Hepatocyte (in vitro differentiated cells): ENCODE measurements at regions not wholly inside any gene's neighbourhood (a gene's known extent, or its start where the extent isn't known, plus 50 kb on each side); places are given as distances from the start of the nearest gene placed in this dataset.

ENCODE experiments used
- DNase-seq: peaks from one replicate; pipeline ENCODE4 v3.0.0-alpha.2; 2016; ENCODE audit warnings: low spot score
- H2AFZ ChIP-seq: fragments of 200-600 bp; sonication (generic); 2 replicates; pipeline ENCODE4 v1.6.0; 2016; ENCODE audit warnings: antibody characterized with exemption, mild to moderate bottlenecking
- H3K27ac ChIP-seq: fragments of 200-600 bp; sonication (generic); 2 replicates; pipeline ENCODE4 v1.5.1; 2016; ENCODE audit warnings: mild to moderate bottlenecking
- H3K27me3 ChIP-seq: fragments of 200-600 bp; sonication (generic); 2 replicates; pipeline ENCODE4 v1.6.1; 2016
- H3K36me3 ChIP-seq: fragments of 200-600 bp; sonication (generic); replicated peaks from 2 replicates; pipeline ENCODE4 v1.5.1; 2016; ENCODE audit warnings: low read depth; ENCODE audit not compliant: insufficient read depth
- H3K4me1 ChIP-seq: fragments of 200-600 bp; sonication (generic); 2 replicates; pipeline ENCODE4 v1.5.1; 2016; ENCODE audit warnings: mild to moderate bottlenecking, moderate library complexity; ENCODE audit not compliant: insufficient read depth
- H3K4me2 ChIP-seq: fragments of 200-600 bp; sonication (generic); 2 replicates; pipeline ENCODE4 v1.6.0; 2016
- H3K4me3 ChIP-seq: fragments of 200-600 bp; sonication (generic); 2 replicates; pipeline ENCODE4 v1.5.1; 2016; ENCODE audit warnings: mild to moderate bottlenecking
- H3K79me2 ChIP-seq: fragments of 200-600 bp; sonication (generic); 2 replicates; pipeline ENCODE4 v1.6.0; 2017; ENCODE audit warnings: mild to moderate bottlenecking
- H3K9me2 ChIP-seq: fragments of 200-600 bp; sonication (generic); replicated peaks from 2 replicates; pipeline ENCODE4 v1.6.0; 2017; ENCODE audit warnings: mild to moderate bottlenecking; ENCODE audit not compliant: insufficient read depth
- H3K9me3 ChIP-seq: fragments of 200-600 bp; sonication (generic); 2 replicates; pipeline ENCODE4 v1.5.1; 2016; ENCODE audit warnings: low read depth, mild to moderate bottlenecking
- H4K20me1 ChIP-seq: fragments of 200-600 bp; sonication (generic); 2 replicates; pipeline ENCODE4 v1.6.0; 2016; ENCODE audit warnings: mild to moderate bottlenecking; ENCODE audit not compliant: insufficient read depth, poor library complexity, severe bottlenecking
- EZH2 ChIP-seq: fragments of 200-600 bp; sonication (generic); IDR thresholded peaks from 2 replicates; pipeline ENCODE4 v1.6.1; 2016; ENCODE audit warnings: antibody characterized with exemption, mild to moderate bottlenecking, borderline replicate concordance
- EZH2phosphoT487 ChIP-seq: fragments of 200-600 bp; sonication (generic); IDR thresholded peaks from one replicate; pipeline ENCODE4 v1.6.1; 2018; ENCODE audit warnings: antibody characterized with exemption, mild to moderate bottlenecking, low read depth, moderate library complexity; ENCODE audit not compliant: unreplicated experiment, severe bottlenecking
- WGBS: methylation state at CpG from one replicate; pipeline ENCODE4 v1.1.6; 2016; ENCODE audit warnings: low lambda C conversion rate; ENCODE audit errors: missing lambda C conversion rate; 5-methylcytosine and 5-hydroxymethylcytosine counted together
- TF ChIP-seq, protein P1 (sequence below): fragments of 200-600 bp; sonication (generic); IDR thresholded peaks from 2 replicates; pipeline ENCODE4 v1.5.1; 2016; ENCODE audit warnings: antibody characterized with exemption, mild to moderate bottlenecking; ENCODE audit not compliant: poor library complexity

DNA sequence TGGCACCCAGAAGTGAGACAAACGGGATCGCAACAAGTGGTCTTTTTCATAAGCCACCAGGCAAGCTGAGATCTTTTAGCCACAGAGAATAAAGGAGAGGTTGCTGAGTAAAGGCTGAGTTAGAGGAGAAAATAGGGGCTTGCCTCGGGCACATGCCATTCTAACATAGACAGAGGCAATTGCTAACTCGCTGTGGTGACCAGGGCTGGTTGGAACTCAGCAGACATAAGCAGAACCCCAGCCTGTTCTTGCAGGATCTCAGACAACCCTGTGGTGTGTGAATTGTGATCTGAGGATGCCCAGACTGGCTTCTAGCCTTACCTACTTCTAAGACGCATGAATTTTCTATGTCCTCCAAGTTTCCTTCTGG is 300.2 kb downstream of the CDCA7 start:
- Histone ChIP-seq H2AFZ (no peak overlapping the region), H3K79me2 (no peaks in the 10 kb centered on the region), H3K9me2 (no peaks in the 10 kb centered on the region), H3K27ac (no peak overlapping the region), H3K27me3 (no peaks in the 10 kb centered on the region), H3K4me2 (no peak overlapping the region), H4K20me1 (no peaks in the 10 kb centered on the region), H3K36me3 (no peaks in the 10 kb centered on the region), H3K9me3 (no peaks in the 10 kb centered on the region), H3K4me1 (peaks cover 24% of the 10 kb centered on the region), H3K4me3 (no peak overlapping the region)
- no peak for DNase-seq
- TF ChIP-seq, protein P1, sequence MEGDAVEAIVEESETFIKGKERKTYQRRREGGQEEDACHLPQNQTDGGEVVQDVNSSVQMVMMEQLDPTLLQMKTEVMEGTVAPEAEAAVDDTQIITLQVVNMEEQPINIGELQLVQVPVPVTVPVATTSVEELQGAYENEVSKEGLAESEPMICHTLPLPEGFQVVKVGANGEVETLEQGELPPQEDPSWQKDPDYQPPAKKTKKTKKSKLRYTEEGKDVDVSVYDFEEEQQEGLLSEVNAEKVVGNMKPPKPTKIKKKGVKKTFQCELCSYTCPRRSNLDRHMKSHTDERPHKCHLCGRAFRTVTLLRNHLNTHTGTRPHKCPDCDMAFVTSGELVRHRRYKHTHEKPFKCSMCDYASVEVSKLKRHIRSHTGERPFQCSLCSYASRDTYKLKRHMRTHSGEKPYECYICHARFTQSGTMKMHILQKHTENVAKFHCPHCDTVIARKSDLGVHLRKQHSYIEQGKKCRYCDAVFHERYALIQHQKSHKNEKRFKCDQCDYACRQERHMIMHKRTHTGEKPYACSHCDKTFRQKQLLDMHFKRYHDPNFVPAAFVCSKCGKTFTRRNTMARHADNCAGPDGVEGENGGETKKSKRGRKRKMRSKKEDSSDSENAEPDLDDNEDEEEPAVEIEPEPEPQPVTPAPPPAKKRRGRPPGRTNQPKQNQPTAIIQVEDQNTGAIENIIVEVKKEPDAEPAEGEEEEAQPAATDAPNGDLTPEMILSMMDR = no peak
- TF ChIP-seq EZH2phosphoT487 (no peak), EZH2 (no peak)
- WGBS = 90% methylated on average over 5 of the region's 5 CpGs

DNA sequence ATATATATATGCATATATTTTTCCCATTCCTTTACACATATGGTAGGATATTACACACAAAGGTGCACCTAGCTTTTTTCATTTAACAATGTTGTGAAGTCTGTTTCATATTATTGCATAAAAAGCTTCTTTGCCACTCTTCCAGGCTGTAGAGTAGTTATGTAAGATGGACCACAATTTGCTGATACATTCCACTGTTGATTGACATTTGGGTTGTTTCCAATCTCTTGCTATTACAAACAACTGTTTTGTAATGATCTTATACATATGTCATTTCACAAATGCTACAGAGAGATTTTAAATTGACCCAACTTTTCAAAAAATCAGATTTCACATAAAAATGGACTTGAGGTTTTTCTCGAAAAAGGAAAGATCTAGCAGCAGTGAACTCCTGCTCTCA is 301.4 kb downstream of the CDCA7 start:
- Histone ChIP-seq H3K4me3 (no peak overlapping the region), H2AFZ (no peak overlapping the region), H3K79me2 (no peaks in the 10 kb centered on the region), H3K9me2 (no peaks in the 10 kb centered on the region), H3K4me2 (no peak overlapping the region), H3K27ac (no peak overlapping the region), H3K4me1 (peaks cover 21% of the 10 kb centered on the region), H3K27me3 (no peaks in the 10 kb centered on the region), H4K20me1 (no peaks in the 10 kb centered on the region), H3K9me3 (no peaks in the 10 kb centered on the region), H3K36me3 (no peaks in the 10 kb centered on the region)
- 0% methylated on average over 1 of the region's 1 CpG for WGBS
- no peak for DNase-seq
- TF ChIP-seq EZH2 = no peak

DNA sequence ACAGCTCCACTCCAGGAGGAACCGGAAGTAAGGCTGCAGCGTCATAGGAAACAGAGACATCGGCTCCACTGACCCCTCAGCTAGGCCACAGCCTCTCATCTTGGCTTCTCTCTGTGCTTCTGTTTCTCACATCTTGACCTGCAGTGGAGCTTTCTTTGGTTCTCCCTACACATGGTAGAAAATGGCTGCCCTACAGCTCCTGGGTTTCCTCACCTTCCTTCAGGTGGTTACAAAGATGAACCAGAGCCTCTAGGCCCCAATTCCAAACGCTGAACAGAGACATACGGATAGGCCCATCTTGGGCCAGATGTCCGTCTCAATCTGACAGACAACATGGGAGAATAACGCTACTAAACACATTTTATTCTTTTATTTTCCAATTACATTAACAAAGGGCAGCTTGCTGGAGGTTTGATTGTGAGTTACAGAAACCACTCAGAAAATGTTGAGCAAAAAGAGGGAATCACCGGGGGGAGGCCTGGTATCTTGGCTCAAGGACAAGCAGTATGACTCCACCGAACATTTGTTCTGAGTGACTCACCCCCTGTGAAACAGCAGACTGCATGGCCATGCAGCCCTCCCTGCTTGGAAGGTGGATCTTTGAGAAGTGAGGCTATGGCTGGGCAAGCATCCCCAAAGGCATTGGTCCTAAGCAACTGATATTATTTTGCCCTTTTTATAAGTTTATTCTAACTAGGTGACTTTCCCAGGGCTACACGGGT is 303.5 kb downstream of the CDCA7 start:
- no peaks in the 10 kb centered on the region for H3K27me3 ChIP-seq
- H4K20me1 ChIP-seq = no peaks in the 10 kb centered on the region
- H3K4me1 ChIP-seq = peaks cover 11% of the 10 kb centered on the region
- 77% methylated on average over 10 of the region's 10 CpGs for WGBS
- no peaks in the 10 kb centered on the region for H3K9me3 ChIP-seq
- H3K27ac ChIP-seq = peak overlapping the region; percentile 71
- H2AFZ ChIP-seq = no peak overlapping the region
- peak; percentile 56 for DNase-seq
- no peak overlapping the region for H3K4me2 ChIP-seq
- H3K36me3 ChIP-seq = no peaks in the 10 kb centered on the region
- no peaks in the 10 kb centered on the region for H3K79me2 ChIP-seq
- no peak for TF ChIP-seq EZH2phosphoT487
- TF ChIP-seq, protein P1 = no peak
- no peak for TF ChIP-seq EZH2
- H3K9me2 ChIP-seq = no peaks in the 10 kb centered on the region
- no peak overlapping the region for H3K4me3 ChIP-seq

DNA sequence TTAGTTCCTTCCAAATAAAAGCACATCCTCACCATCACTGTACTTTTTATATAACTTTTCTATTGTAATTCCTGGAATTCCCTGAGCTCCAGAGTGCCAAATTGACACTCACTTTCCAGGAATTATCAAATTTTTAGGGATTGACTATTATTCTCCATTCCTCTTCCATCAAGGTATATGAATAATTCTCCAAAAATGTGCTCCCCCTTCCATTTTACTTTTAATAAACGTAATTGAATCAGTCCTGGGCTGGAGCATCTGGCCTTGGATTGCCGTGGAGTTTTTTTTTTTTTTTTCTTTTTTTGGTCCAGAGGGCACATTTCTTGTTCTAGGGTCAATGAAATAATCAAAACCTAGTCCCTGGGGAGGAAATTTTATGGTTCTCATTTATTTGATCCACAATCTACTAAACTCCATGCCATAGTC is 304.3 kb downstream of the CDCA7 start:
- H2AFZ ChIP-seq = no peak overlapping the region
- no peak overlapping the region for H3K27ac ChIP-seq
- TF ChIP-seq EZH2 (no peak), EZH2phosphoT487 (no peak)
- TF ChIP-seq, protein P1 = no peak

More for the DNA sequence above, 304.3 kb downstream of the CDCA7 start:
- 91% methylated on average over 2 of the region's 2 CpGs for WGBS
- H3K79me2 ChIP-seq = no peaks in the 10 kb centered on the region
- no peaks in the 10 kb centered on the region for H3K27me3 ChIP-seq
- no peaks in the 10 kb centered on the region for H3K9me2 ChIP-seq
- H3K4me2 ChIP-seq = no peak overlapping the region
- H3K9me3 ChIP-seq = no peaks in the 10 kb centered on the region
- no peak for DNase-seq
- peaks cover 3% of the 10 kb centered on the region for H3K4me1 ChIP-seq
- H3K36me3 ChIP-seq = no peaks in the 10 kb centered on the region
- no peak overlapping the region for H3K4me3 ChIP-seq
- no peaks in the 10 kb centered on the region for H4K20me1 ChIP-seq
